GM12801 (cell line): ENCODE measurements at regions not wholly inside any gene's neighbourhood (a gene's known extent, or its start where the extent isn't known, plus 50 kb on each side); places are given as distances from the start of the nearest gene placed in this dataset.

Source experiments
- TF ChIP-seq, protein P1 (sequence below): IDR thresholded peaks from one replicate; pipeline ENCODE4 v1.5.1; 2011; ENCODE audit warnings: control low read depth; ENCODE audit not compliant: insufficient read length; ENCODE audit errors: extremely low read depth

DNA sequence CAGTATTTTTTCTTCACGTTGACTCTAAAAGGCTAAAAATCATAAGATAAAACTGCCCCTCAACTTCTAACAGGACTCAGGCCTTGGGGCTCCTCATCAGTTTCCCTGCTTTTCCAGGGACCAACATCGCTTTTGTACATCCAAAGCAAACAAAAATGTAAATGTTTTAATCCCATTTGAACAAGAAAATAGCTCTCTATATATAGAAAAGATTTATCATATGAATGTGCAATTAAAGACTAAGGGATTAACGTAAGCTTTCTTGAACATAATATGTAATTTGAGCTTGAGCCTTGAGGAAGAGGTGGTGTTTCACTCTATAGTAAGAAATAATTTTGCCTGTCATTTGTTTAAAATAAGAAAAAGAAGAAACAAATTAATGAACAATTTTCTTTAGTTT lies 547.2 kb upstream of the ACO1 start:
- TF ChIP-seq, protein P1, sequence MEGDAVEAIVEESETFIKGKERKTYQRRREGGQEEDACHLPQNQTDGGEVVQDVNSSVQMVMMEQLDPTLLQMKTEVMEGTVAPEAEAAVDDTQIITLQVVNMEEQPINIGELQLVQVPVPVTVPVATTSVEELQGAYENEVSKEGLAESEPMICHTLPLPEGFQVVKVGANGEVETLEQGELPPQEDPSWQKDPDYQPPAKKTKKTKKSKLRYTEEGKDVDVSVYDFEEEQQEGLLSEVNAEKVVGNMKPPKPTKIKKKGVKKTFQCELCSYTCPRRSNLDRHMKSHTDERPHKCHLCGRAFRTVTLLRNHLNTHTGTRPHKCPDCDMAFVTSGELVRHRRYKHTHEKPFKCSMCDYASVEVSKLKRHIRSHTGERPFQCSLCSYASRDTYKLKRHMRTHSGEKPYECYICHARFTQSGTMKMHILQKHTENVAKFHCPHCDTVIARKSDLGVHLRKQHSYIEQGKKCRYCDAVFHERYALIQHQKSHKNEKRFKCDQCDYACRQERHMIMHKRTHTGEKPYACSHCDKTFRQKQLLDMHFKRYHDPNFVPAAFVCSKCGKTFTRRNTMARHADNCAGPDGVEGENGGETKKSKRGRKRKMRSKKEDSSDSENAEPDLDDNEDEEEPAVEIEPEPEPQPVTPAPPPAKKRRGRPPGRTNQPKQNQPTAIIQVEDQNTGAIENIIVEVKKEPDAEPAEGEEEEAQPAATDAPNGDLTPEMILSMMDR, result no peak

DNA sequence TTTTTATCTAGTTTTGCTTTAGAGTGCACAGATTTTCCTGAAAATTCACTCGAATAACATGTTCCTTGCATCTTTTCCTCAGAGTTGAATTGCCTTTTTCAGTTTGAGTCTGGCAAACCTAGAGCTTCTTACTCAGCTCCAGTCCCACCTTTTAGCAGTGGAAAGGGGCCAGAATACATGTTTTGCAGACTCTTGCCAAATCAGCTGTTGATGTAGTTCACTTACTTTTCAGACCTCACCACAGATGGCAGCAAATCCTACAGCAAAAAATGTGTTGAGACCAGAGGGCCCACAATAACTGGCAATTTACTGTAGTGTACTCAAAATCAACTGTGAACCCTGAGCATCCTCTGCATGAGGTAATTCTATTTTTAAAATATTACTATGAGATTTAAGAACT lies 545.2 kb upstream of the ACO1 start:
- TF ChIP-seq, protein P1, result no peak

DNA sequence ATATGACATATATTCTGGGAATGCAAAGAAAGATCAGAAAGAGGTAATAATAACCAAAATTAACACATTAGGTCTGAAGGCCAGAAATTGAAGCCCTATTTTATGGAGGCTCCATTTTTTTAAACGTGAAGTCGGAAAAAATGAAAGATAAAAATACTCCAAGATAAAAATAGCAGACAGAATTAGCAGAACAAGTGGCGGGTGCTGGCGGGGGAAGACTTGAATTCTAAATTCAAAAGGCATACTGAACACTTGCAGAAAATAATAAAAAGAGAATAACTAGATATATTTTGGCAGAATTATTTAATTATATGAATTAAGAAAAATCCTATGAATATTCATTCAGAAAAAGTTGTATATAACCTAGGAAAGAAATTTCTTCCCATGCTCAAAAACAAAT lies 543.7 kb upstream of the ACO1 start:
- TF ChIP-seq, protein P1, result no peak

DNA sequence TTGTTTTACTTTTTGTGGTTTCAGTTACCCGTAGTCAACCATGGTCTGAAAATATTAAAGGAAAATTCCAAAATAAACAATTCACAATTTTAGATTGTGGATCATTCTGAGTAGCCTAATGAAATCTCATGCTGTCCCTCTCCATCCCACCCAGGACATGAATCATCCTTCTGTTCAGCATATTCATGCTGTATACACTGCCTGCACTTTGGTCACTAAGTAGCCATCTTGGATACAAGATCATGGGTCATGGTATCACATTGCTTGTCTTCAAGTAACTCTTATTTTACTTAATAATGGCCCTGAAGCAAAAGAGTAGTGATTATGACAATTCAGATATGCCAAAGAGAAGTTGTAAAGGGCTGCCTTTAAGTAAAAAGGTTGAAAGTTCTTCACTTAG lies 536.5 kb upstream of the ACO1 start:
- TF ChIP-seq, protein P1, result no peak

DNA sequence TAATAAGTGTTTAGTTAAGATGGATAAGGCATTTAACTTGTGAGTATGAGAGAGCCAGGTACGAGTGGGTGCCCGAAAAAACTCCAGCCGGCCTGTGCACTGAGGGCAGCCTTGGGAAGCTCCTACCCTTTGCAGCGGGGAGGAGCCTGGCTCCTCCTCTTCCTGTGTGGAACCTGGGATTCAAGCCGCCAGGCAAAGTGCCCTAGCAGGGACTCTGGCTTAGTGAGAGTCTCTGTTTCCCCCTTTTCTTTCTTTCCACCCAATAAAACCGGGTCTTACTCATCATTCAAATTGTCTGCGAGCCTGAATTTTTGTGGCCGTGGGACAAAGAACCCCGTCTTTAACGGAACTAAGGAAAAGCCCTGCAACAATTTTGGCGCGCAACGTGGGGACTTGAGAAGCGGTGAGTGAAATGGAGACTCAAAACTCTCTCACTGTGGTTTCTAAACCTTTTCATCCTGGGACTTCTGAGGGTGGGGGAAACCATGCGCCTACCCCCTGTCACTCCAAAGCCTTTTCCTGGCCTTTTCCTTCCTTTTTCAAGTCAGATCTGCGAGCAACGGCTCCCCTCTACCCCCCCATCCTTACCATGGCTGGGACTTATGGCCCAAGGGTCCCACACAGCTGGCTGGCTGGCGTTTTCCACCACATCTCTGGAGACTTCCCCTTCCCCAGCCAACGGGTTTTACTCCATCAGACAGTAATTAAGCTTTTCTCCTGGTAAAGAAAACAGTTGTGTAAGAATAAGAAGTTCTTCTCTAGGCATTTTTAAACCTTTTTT lies 535.7 kb upstream of the ACO1 start:
- TF ChIP-seq, protein P1, result no peak

DNA sequence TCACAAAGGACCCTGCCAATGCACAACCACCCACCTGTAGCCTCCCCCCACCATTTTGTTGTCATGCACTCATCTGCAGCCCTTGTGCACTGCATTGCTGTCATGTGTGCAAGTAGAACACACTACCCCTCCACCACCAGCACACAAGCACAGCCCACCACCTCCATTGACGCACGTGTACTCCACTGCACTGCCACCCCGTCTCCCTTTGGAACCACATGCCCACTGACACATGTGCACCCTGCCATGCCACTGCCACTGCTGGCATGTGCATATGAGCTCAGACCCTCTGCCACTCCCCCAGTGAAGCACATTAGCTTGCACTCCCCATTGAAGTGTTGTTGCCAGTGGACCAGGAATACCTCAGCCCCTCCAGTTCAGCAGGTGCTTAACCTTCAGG lies 530.3 kb upstream of the ACO1 start:
- TF ChIP-seq, protein P1, result no peak

DNA sequence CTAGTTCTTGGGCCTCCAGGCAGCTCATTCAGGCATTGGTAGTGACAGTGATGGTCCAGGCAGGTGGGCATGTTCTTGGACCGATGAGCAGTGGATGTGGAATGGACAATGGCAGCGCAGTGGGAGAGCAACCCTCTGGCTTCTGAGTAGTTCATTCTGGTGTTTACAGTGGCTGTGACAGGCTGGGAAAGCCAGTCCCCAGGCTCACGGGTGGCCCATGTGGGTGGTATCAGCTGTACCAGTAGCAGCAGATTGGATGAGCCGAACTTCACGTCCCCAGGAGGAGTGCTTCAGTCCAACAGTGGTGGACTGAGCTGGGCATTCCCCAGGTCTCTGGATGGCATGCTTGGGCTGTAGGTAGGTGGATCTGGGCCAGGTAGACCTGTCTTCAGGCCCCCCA lies 515.6 kb upstream of the ACO1 start:
- TF ChIP-seq, protein P1, result no peak
